Astrocyte of the hippocampus (primary cell): ENCODE measurements at regions not wholly inside any gene's neighbourhood (a gene's known extent, or its start where the extent isn't known, plus 50 kb on each side); places are given as distances from the start of the nearest gene placed in this dataset.

ENCODE experiments used
- DNase-seq: peaks from one replicate; pipeline ENCODE4 v3.0.0; 2011; ENCODE audit warnings: low read depth, low spot score

- DNase-seq: no peak
These were observed 396.1 kb upstream of the SULF2 start for GRCh38 chr20:48181261-48181935.

GRCh38 chr20:48180618-48181017 is 395.3 kb upstream of the SULF2 start:
- peak; percentile 64 for DNase-seq

GRCh38 chr20:48180024-48180423 is 394.7 kb upstream of the SULF2 start:
- peak; percentile 45 for DNase-seq

- no peak for DNase-seq
These were observed 393.4 kb upstream of the SULF2 start for GRCh38 chr20:48178633-48179032.

GRCh38 chr20:48177058-48177457 is 391.8 kb upstream of the SULF2 start:
- DNase-seq: no peak

- DNase-seq: no peak
These were observed 390.9 kb upstream of the SULF2 start for GRCh38 chr20:48176139-48176538.

- no peak for DNase-seq
These were observed 390.0 kb upstream of the SULF2 start for GRCh38 chr20:48175261-48175660.

GRCh38 chr20:48172357-48172702 is 387.0 kb upstream of the SULF2 start:
- no peak for DNase-seq

GRCh38 chr20:48171626-48172356 is 386.5 kb upstream of the SULF2 start:
- no peak for DNase-seq

- no peak for DNase-seq
These were observed 385.8 kb upstream of the SULF2 start for GRCh38 chr20:48171071-48171470.

- DNase-seq: no peak
These were observed 385.3 kb upstream of the SULF2 start for GRCh38 chr20:48170625-48171024.

- DNase-seq: no peak
These were observed 384.5 kb upstream of the SULF2 start for GRCh38 chr20:48169650-48170225.

- DNase-seq: no peak
These were observed 381.0 kb upstream of the SULF2 start for GRCh38 chr20:48166082-48166835.

- no peak for DNase-seq
These were observed 380.1 kb upstream of the SULF2 start for GRCh38 chr20:48165401-48165685.

GRCh38 chr20:48164566-48165400 is 379.5 kb upstream of the SULF2 start:
- no peak for DNase-seq

GRCh38 chr20:48164034-48164433 is 378.8 kb upstream of the SULF2 start:
- no peak for DNase-seq

- DNase-seq: no peak
These were observed 378.2 kb upstream of the SULF2 start for GRCh38 chr20:48163505-48163904.

- DNase-seq: no peak
These were observed 377.3 kb upstream of the SULF2 start for GRCh38 chr20:48162621-48163020.

- DNase-seq: no peak
These were observed 374.1 kb upstream of the SULF2 start for GRCh38 chr20:48159145-48160008.

GRCh38 chr20:48158014-48158413 is 372.7 kb upstream of the SULF2 start:
- peak; percentile 60 for DNase-seq
